ENCODE measurements at regions not wholly inside any gene's neighbourhood (a gene's known extent, or its start where the extent isn't known, plus 50 kb on each side); places are given as distances from the start of the nearest gene placed in this dataset.

DNA sequence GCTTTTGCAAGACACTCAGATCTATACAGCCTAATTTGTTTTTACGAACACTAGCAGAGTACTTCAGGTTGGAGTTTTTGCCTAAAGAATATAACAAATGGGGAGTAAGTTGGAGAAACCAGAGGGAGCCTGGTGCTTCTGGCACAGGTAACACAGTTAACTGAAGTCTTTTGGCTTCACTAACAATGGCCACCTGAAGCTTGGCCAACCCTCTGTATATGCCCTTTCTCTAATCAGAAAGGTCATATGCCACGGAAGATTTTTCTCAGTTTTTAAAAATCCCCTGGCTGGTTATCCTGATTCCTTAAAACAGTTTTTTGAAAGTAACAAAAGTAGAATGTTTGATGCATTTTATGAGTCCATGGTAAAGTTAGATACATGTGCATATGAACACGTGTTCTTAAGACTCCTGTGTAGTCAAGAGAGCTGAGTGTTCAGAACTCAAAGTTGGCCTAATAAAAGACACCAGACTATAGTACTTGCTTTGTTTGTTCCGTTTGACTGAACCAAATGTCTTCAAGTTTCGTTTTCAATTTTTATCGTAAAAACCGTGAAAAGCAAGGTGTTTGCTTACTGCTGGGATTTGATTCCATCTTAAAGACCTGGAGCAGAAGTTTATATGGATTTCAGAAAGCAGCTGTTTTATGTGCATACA lies 137.5 kb downstream of the KCNRG start:
- TF ChIP-seq, protein P1, sequence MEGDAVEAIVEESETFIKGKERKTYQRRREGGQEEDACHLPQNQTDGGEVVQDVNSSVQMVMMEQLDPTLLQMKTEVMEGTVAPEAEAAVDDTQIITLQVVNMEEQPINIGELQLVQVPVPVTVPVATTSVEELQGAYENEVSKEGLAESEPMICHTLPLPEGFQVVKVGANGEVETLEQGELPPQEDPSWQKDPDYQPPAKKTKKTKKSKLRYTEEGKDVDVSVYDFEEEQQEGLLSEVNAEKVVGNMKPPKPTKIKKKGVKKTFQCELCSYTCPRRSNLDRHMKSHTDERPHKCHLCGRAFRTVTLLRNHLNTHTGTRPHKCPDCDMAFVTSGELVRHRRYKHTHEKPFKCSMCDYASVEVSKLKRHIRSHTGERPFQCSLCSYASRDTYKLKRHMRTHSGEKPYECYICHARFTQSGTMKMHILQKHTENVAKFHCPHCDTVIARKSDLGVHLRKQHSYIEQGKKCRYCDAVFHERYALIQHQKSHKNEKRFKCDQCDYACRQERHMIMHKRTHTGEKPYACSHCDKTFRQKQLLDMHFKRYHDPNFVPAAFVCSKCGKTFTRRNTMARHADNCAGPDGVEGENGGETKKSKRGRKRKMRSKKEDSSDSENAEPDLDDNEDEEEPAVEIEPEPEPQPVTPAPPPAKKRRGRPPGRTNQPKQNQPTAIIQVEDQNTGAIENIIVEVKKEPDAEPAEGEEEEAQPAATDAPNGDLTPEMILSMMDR (IDR thresholded peaks at IDR 0.05): no peak
- peak; percentile 17 for TF ChIP-seq POLR2AphosphoS5 (IDR thresholded peaks at IDR 0.05)
- no peak for TF ChIP-seq POLR2A (IDR thresholded peaks at IDR 0.05)

Data from prostate gland (tissue), 2 donors.